NCI-H1105 treated with DMSO at 0.1 percent for 48 hours (cell line): ENCODE measurements at regions not wholly inside any gene's neighbourhood (a gene's known extent, or its start where the extent isn't known, plus 50 kb on each side); places are given as distances from the start of the nearest gene placed in this dataset.

Experiments
- DNase-seq: peaks from one replicate; lab custom pipeline; 2025; lab: John Stamatoyannopoulos, UW

DNA sequence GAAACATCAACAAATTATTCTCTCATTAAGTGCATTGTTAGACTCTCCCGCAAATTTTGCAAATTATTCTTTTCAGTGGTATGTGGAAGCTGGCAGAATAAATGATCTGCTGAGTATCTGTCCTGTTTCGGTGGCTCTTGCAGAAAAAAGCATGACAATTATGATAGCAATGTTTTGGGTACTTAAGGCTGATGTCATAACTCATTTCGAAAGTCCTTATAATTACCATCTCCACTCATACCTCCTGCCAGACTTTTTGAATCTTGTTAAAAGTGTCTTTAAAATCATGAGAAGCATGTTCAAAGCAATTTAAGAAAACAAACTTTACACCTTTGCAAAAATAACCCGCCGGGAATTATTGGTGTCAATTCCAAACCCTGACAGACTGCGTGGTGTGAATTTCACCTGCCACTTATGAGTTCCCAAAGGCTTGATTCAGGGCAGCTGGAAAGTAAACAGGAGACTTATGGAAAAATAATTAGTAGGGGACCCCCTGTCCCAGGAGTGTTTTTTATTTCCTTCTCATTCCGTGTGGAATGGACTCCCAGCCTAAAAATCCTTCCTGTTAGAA, 87.6 kb upstream of the E2F3 start:
- DNase-seq: peak; percentile 65

DNA sequence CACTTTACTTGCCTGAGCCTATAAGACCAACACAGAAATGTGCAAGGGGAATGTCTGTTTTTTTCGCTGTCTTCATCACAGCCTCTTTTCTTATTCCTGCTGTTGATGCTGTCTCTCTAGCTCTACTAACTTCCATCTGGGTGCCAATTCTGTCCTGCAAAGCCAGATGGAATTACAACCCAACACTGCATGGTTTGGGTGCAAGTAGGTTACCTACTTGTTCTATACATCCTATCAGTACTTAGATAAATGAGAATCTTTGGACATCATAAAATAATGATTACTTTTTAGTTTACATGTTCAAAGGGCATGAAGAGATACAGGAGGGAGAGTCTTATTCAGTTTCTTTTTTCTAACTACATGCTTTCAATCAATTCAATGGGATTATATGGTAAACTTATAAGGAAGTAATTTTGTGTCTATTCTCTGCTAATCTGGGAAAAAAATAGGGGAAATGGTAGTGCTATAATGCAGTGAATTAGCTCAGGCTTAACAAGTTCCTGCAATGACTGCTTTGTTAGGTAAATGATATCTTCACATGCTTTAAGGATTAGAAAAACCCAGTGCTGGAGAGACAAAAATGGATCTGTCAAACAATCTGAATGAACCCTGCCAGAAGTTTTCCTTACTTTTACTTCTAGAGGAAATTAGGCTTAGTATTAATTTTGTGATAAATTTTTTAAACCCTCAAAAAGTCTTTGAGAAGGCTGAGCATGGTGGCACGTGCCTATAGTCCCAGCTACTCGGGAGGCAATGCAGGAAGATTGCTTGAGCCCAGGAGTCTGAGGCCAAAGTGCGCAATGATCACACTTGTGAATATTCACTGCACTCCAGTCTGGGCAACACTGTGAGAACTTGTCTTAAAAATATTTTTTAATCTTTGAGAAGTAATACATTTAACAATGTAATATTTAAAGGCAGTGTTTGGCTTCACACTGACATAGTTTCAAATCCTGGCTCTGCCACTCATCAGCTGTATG, 86.5 kb upstream of the E2F3 start:
- no peak for DNase-seq

DNA sequence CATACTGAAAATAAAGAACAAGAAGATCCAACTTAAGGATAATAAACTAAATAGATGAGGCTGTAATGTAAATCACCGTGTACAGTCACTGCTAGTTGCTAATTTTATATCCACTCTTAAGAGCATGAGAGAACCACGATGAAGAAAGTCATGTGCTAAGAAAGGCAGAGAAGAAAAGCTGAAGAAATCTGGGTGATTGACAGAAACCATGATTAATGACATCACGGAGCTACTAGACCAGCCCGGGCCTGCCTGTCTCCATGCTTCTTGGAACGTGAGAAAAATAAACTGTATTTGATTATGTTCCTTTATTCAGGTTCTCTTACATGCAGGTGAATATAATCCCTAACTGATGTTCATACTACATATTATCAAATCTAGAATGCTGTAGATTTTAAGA, 84.2 kb upstream of the E2F3 start:
- DNase-seq: no peak

DNA sequence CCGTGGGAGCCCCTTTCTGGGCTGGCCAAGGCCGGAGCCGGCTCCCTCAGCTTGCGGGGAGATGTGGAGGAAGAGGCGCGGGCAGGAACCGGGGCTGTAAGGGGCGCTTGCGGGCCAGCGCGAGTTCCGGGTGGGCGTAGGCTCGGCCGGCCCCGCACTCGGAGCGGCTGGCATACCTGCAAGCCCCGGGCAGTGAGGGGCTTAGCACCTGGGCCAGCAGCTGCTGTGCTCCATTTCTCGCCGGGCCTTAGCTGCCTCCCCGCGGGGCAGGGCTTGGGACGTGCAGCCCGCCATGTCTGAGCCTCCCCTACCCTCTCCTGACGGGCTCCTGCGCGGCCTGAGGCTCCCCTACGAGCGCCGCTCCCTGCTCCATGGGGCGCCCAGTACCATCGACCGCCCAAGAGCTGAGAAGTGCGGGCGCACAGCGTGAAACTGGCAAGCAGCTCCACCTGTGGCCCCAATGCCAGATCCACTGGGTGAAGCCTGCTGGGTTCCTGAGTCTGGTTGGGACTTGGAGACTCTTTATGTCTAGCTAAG, 82.8 kb upstream of the E2F3 start:
- no peak for DNase-seq

DNA sequence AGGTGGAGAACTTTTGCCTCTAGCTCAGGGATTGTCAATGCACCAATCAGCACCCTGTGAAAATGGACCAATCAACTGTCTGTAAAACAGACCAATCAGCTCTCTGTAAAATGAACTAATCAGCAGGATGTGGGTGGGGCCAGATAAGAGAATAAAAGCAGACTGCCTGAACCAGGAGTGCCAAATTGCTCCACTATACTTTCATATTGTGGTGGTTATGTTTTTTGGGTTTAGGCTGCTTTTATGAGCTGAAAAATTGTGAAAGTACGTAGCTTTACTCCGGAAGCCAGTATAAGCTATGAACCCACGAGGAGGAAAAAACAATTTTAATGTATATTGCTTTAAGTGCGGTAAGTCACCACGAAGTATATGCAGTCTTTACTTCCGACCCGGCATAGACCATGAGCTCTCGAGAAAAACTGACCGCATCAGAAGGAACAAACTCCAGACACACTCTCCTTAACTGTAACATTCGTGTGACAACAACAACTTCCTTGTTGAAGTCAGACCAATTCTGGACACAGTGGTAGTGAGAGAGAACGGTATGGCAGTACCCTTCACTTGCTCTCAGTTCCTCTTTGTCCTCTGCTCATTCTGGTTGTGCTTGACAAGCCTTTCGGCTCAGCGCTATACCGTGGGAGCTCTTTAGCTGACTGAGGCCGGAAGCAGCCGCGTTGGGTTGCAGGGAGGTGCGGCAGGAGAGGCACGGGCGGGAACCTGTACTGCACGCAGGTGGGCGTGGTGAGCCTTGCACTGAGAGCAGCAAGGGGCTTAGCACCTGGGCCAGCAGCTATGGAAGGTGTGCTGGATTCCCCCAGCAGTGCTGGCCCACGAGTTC, 81.9 kb upstream of the E2F3 start:
- DNase-seq: no peak

DNA sequence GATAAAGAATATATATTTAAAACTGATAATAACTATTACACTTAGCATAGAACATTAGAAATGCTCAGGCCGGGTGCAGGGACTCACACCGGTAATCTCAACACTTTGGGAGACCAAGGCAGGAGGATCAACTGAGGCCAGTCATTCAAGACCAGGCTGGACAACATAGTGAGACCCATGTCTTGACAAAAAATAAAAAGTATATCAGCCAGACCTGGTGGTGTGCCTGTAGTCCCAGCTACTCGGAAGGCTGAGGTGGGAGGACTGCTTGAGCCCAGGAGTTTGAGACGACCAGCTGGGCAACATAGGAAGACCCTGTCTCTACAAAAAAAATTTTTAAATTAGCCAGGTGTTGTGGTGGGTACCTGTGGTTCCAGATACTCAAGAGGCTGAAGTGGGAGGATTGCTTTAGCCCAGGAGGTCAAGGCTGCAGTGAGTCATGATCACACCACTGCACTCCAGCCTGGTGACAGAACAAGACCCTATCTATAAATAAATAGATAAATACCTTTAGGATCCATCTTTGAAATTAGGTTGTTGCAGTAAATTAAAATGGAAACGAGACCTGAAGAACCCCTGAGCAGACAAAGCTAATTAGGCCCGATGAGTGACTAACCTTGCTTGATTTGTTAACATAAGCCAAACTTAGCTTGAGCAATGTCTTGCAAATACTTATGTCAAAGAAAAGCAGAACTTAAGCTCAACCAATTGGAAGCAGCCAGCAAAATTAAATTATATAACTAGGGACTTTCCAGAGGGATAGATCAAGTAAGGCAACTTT, 75.8 kb upstream of the E2F3 start:
- DNase-seq: no peak

DNA sequence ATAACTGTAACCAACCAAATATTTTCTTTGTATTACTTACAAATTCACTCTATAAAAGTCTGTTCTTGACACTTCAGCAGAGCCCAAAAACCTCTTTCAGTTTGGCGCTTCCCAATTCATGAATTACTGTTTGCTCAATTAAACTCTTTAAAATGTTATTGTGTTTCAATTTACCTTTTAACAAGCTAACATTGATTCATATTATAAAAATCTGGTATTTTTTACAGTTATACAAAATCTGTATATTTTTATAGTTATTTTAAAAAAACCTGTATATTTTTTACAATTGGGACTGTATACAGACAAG, 75.3 kb upstream of the E2F3 start:
- no peak for DNase-seq

DNA sequence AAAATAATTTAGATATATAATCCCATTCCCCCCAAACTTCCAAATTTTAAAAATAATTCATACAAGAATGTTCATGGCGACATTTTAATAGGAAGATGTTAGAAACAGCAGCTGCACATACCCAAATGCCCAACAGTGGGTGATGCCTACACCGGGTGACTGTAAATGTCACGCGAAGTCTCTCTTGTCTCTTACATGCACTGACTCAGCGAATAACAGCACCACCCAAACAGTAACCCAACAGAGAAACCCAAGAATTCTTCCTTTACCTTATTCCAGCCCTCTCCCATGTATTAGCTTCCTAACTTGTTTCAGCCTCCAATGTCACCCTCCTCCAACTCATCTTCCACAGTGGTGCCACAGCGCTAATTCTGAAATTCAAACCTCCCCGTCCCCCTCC, 74.5 kb upstream of the E2F3 start:
- no peak for DNase-seq

DNA sequence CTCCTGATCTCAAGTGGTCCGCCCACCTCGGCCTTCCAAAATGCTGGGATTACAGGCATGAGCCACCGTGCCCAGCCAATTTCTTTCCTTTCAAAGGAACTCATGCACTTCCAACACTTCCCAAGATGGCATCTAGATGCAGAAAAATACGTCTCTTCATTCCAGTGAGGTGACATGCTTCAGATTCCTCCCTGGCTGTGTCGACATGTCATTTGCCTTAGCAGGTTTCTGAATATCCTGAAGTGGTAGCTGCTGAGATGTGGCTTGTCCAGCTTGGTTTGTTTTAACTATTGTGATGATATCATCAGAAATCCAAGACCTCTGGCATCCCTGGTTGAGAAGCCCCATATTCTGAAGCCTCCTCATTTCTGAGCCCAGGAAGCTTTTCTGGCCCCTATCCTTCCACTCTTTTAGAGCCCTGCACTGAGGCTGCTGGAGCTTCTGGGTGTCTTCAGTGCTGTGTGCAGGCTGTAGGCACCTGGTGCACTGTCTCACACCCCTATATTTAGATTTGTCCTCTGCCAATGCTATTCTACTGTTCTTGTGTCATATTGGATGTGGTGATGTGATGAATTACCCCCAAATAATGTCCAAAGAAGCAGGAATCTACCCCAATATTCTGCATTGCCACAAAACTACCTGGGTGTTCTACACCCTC, 73.3 kb upstream of the E2F3 start:
- DNase-seq: no peak

DNA sequence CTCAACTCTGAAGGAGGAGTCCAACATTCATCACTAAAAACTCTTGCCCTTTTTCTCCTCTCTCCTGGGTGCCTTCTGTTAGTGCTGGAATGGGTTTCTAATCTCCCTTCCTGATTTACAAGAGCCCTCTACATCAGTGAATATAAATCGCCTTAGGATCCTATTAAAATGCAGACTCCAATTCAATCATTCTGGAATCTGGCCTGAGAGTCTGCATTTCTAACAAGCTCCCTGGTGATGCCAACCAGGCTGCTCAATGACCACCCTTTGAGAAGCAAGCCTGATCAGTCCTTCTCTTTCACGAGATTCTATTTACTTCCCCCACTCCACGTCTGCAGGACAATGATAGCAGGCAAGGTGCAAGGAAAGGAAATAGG, 72.8 kb upstream of the E2F3 start:
- DNase-seq: no peak

DNA sequence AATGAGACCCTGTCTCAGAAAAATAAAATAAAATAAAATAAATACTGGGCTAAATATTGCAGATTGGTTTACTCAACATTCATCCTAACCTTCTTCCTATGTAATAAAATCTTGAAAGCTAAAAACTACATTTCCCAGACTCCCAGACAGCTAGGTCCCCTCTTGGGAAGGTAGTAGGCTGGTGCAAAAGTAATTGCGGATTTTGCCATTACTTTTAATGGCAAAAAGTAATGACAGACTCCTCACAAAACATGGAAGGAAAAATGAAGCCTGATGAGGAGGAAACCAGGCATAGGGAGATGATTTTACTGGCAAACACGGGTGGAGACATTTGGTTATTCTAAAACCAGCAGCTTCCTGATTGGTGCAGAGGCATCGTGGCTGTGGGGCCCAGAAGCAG, 70.6 kb upstream of the E2F3 start:
- DNase-seq: no peak

DNA sequence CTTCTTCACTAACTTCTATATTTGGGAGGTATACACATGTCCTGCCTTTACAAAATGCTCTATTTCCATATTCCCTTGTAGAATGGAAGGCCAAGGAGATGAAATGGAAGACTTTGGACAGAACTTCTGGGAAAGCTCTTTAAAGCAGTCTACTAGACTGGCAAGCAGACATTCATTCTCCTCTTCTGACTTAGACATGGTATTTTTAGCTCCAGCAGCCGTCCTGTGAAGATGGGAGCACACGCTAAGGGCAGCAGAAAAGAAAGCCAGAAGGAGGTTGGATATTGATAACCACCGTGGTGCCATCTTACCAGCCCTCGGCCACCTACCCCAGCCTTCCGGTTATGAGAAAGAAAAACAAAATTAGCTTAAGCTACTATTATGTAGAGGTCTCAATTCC, 70.1 kb upstream of the E2F3 start:
- no peak for DNase-seq

DNA sequence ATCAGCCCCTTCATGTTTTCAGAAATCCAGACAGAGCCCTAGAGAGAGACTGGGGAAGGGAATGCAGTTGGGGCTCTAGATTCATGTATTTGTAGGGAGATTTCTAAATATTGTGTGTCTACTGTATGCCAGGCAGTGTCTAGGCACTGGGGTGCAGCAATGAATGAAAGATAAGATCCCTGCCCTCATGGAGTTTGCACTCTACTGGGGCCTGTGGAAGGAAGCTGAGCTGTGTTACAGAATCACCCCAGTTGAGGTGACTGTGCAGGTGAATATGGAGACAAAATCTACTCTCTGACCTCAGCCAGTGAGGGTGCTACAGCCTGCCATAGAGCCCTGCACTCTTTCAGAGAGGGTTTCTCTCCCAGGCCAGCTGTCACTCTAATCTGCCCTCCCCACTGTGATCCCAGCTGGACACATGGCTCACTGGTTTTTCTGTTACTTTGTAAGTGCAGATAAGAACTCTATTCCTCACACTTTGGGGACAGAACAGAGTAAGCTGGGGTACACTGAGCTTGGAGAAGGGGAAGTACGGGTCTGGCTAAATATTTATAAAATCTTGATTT, 69.2 kb upstream of the E2F3 start:
- no peak for DNase-seq

DNA sequence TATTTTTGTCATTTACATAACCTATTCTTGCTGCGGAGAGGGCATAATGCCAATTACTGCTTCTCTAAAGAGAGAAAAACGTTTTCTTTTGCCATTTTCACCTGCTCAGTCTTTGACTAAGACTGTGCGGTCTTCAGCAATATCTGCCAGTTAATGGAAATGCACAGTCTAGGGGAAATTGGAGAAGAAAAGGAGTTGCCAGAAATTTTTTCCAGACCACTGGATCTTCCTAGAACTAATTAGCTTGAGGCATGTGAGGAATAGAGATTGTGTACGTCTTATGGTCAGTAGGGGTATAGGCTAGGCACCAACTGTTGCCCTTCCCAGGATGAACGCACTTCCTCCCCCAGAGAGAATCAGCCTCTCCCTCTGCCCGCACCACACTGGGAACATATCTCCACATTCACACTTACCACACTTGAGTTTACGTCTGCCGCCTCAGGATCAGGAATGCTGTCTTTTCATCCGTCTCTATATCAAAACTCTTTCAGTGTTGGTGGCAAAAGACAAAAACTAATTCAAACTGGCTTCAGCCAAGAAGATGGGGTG, 67.9 kb upstream of the E2F3 start:
- no peak for DNase-seq

DNA sequence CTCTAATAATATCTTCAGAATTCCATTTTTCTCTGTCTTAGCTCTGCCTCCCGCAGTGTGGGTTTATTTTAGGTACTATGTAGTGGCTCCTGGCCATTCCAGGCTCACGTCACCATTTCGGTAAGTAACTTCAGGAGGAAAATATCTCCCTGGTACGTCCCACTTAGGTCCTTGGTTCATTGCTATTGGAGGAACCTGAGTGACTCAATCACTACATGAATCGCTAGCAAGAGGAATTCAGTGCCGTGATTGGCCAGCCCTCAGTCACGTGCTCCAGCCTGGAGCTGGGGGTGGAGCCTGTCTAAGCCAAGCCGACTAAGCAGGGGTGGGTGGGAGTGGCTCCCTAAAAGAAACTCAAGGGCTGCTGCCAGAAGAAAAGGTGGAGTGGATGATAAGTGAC, 67.3 kb upstream of the E2F3 start:
- DNase-seq: no peak

DNA sequence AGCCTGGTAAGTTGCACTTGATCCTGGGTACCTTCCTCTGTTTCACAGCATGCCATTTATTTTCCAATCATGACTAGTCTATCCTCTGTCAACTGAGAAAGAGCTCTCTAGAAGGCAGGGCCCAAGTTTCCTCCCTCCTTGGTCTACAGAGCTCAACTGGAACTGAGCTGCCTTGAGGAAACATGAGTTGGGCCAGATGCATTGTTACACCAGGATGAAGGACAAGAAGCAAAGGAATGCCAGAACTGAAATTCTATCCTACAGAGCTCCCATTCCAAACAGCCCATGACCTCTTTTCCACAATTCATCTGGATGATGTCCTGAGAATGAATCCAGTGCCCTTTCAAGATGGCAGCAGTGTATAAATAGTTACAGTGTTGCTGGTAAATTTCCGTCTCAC, 66.7 kb upstream of the E2F3 start:
- no peak for DNase-seq

DNA sequence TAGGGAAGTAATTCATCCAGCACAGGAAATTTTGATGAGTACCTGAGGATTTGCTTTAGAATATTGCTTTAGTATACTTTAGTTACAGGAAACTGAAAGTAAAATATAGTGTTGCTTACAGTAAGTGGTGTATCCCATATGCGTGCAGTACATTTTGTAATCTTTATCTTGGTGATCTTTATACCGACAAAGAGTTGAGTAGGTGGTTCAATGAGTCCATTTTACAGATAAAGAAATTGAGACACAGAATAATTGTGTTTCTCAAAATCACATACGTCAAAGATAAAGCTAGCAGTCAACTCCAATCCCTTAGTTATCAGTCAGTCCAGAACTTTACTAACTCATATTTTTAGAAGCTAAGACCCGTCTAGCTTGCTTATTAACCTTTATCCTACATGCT, 65.8 kb upstream of the E2F3 start:
- DNase-seq: no peak

DNA sequence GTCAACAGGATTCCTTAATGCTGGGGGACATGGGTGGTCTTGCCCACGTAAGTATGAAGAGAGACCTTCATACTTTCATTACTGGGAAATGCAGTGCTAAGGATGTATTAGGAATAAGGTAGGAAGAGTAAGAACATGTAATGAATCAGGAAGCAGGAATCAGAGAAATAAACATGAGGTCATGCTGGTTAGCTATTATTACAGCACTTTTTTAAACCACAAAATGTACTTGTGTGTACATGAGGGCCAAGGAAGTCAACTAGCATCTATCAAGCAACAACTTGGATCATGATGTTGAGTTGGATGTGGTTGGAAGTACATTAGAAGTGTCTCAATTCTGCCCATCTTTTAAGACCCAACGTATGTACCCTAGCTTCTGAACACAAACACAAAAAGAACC, 63.5 kb upstream of the E2F3 start:
- no peak for DNase-seq

DNA sequence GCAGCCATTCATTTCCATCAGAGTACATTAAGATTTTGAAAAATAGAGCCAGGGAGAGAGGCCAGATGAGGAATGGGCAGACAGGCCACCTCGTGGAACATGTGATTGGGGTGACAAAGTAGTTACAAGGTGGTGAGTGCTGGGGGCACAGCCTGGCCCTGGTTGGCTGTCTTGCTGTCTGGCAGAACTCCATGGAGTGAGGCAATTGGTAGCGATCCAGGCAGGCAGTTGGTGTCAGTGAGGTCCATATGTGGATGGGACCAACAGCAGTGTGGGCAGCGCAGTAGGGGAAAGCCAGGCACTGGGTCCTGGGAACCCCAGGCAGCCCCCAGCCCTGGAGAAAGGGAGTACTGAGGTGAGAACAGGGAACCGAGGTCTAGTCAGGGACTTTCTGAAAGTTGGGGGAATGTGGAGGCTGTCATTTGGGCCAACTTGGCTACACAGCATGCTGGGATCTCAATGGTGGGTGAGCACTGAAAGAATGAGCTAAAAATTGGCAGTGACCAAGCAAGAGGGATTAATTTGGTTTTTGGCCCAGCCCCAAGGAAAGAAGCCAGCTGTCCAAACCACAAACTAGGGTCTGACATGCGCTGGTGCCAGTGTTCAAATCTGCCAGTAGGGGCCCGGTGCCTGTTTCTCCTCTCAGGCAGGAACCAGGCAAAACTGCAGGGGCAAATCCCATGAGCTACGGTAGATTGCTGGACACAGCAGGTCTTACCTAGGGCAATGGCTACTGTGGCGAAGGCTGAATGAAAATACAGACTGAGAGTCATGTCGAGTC, 61.4 kb upstream of the E2F3 start:
- no peak for DNase-seq

DNA sequence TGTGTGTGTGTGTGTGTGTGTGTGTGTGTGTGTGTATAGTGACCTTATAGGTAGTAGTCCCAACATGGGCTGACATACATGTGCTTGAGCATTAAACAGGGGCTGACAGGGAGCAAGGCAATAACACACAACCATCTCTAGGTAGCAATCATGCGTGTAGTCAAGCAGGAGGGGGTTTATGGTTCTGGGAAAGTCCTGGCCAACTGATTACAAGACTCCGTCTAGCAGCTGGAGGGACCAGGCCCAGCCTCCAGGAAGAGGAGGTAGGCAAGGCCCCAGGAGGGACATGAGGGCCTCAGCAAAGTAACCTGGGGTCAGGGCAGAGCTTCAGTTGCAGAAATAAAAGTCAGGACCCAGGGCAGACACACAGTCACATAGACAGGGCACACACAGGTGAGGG, 60.6 kb upstream of the E2F3 start:
- no peak for DNase-seq
